ENCODE measurements at regions not wholly inside any gene's neighbourhood (a gene's known extent, or its start where the extent isn't known, plus 50 kb on each side); places are given as distances from the start of the nearest gene placed in this dataset.

DNA sequence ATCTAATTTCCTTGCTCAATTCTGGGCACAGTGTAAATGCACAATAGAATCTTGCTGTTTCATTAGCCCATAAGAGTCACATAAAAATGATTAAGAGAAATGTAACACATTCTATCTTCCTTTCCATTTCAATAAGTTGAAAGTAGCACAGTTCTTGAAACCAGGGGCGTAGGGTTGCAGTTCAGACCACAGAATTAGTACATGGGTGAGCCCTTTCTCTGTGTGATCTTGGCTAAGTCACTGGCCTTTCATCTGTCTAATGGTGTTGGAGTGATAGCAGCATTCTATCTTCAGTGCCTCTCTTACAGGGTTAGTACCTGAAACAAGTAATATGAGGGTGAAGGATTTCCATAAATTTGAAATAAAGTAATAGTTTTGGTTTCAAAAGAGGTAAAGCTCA is 445.3 kb upstream of the ZNF462 start:
- TF ChIP-seq GATA2 (IDR thresholded peaks at IDR 0.05; ENCODE audit: insufficient read depth, insufficient read length, low read depth, low read length) (no peak), EZH2 (IDR thresholded peaks at IDR 0.05; ENCODE audit: borderline replicate concordance, low read depth, low read length, severe bottlenecking) (no peak), POLR2A (IDR thresholded peaks at IDR 0.05; ENCODE audit: low read depth, low read length) (no peak), FOS (IDR thresholded peaks at IDR 0.05; ENCODE audit: borderline replicate concordance, insufficient read depth, low read length) (no peak), JUN (IDR thresholded peaks at IDR 0.05; ENCODE audit: borderline replicate concordance, insufficient read depth, insufficient read length, low read depth) (no peak), MYC (IDR thresholded peaks at IDR 0.05; ENCODE audit: low read depth, low read length) (no peak), POLR2AphosphoS5 (IDR thresholded peaks at IDR 0.05; ENCODE audit: insufficient read depth, low read depth, low read length) (no peak)
- TF ChIP-seq, protein P1, sequence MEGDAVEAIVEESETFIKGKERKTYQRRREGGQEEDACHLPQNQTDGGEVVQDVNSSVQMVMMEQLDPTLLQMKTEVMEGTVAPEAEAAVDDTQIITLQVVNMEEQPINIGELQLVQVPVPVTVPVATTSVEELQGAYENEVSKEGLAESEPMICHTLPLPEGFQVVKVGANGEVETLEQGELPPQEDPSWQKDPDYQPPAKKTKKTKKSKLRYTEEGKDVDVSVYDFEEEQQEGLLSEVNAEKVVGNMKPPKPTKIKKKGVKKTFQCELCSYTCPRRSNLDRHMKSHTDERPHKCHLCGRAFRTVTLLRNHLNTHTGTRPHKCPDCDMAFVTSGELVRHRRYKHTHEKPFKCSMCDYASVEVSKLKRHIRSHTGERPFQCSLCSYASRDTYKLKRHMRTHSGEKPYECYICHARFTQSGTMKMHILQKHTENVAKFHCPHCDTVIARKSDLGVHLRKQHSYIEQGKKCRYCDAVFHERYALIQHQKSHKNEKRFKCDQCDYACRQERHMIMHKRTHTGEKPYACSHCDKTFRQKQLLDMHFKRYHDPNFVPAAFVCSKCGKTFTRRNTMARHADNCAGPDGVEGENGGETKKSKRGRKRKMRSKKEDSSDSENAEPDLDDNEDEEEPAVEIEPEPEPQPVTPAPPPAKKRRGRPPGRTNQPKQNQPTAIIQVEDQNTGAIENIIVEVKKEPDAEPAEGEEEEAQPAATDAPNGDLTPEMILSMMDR (IDR thresholded peaks at IDR 0.05; ENCODE audit: extremely low read depth in 1 of 2, insufficient read depth in 1 of 2, low read depth in 1 of 2, low read length in 2 of 2) = no peak
- TF ChIP-seq, protein P2, sequence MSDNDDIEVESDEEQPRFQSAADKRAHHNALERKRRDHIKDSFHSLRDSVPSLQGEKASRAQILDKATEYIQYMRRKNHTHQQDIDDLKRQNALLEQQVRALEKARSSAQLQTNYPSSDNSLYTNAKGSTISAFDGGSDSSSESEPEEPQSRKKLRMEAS (IDR thresholded peaks at IDR 0.05; ENCODE audit: insufficient read depth, insufficient read length) = no peak
- no TSS peak for BruUV-seq (replicated peaks)
- Histone ChIP-seq H3K27ac (ENCODE audit: insufficient read depth, low read depth, low read length) (no peak overlapping the region), H3K9me1 (replicated peaks; ENCODE audit: control insufficient read depth, extremely low read depth, insufficient read depth, low read length) (no peaks in the 10 kb centered on the region), H3K4me2 (ENCODE audit: insufficient read depth, low read length) (no peak overlapping the region), H2AFZ (ENCODE audit: low read depth, low read length) (no peak overlapping the region), H3K4me3 (replicated peaks in 1 of 3; ENCODE audit: insufficient read depth in 1 of 3, low read depth in 1 of 3, low read length in 3 of 3) (no peak overlapping the region), H3K9me3 (replicated peaks; ENCODE audit: control insufficient read depth, insufficient read depth, low read length) (no peaks in the 10 kb centered on the region), H3K27me3 (ENCODE audit: control insufficient read depth in 2 of 2, insufficient read depth in 2 of 2, low read length in 2 of 2) (no peaks in the 10 kb centered on the region), H3K4me1 (ENCODE audit: control insufficient read depth, extremely low read depth, insufficient read depth, low read length) (no peaks in the 10 kb centered on the region), H4K20me1 (replicated peaks; ENCODE audit: control insufficient read depth, extremely low read depth, insufficient read depth, low read length) (no peaks in the 10 kb centered on the region), H3K9ac (replicated peaks; ENCODE audit: extremely low read depth, insufficient read depth, low read length) (no peak overlapping the region), H3K36me3 (ENCODE audit: control insufficient read depth in 2 of 2, extremely low read depth in 1 of 2, insufficient read depth in 2 of 2, low read length in 2 of 2) (no peaks in the 10 kb centered on the region), H3K79me2 (ENCODE audit: control insufficient read depth, insufficient read depth, low read length) (no peaks in the 10 kb centered on the region)
- POLR2A ChIA-PET = no interaction called here
- FAIRE-seq (no peak), DNase-seq (ENCODE audit: low read depth, low spot score) (no peak)
- CTCF ChIA-PET = no interaction called here
- dilution Hi-C loops (cut with MboI; ENCODE audit: extremely low pct_ligation_motif_present, low sequenced_read_pairs) (no loop called here), intact Hi-C loops (cut with micrococcal nuclease) (no loop called here)
